Ishikawa (cell line): ENCODE measurements at regions not wholly inside any gene's neighbourhood (a gene's known extent, or its start where the extent isn't known, plus 50 kb on each side); places are given as distances from the start of the nearest gene placed in this dataset.

Source experiments
- CEBPB ChIP-seq: IDR thresholded peaks from 2 replicates; pipeline ENCODE4 v1.6.1; 2012
- CREB1 ChIP-seq: IDR thresholded peaks from 2 replicates; pipeline ENCODE4 v1.6.1; 2012; ENCODE audit warnings: low read depth
- EGR1 ChIP-seq: IDR thresholded peaks from 2 replicates; pipeline ENCODE4 v1.6.1; 2012
- EP300 ChIP-seq: IDR thresholded peaks from 2 replicates; pipeline ENCODE4 v1.6.1; 2012; ENCODE audit warnings: borderline replicate concordance
- FOXM1 ChIP-seq: IDR thresholded peaks from 2 replicates; pipeline ENCODE4 v1.6.1; 2012; ENCODE audit warnings: low read depth, borderline replicate concordance
- NFIC ChIP-seq: IDR thresholded peaks from 2 replicates; pipeline ENCODE4 v1.6.1; 2012
- RAD21 ChIP-seq: IDR thresholded peaks from 2 replicates; pipeline ENCODE4 v1.6.1; 2012; ENCODE audit warnings: low read depth
- REST ChIP-seq: IDR thresholded peaks from 2 replicates; pipeline ENCODE4 v1.6.1; 2012; ENCODE audit warnings: low read depth, mild to moderate bottlenecking
- TAF1 ChIP-seq: IDR thresholded peaks from 2 replicates; pipeline ENCODE4 v1.6.1; 2012; ENCODE audit warnings: low read depth, mild to moderate bottlenecking
- TCF12 ChIP-seq: IDR thresholded peaks from 2 replicates; pipeline ENCODE4 v1.6.1; 2012; ENCODE audit warnings: low read depth
- TEAD4 ChIP-seq: IDR thresholded peaks from 2 replicates; pipeline ENCODE4 v1.6.1; 2012
- YY1 ChIP-seq: IDR thresholded peaks from 2 replicates; pipeline ENCODE4 v1.6.1; 2012; ENCODE audit warnings: low read depth
- ZBTB7A ChIP-seq: IDR thresholded peaks from 2 replicates; pipeline ENCODE4 v1.6.1; 2012; ENCODE audit warnings: low read depth
- TF ChIP-seq, protein P1 (sequence below): IDR thresholded peaks from 2 replicates; pipeline ENCODE4 v1.6.1; 2012
- TF ChIP-seq, protein P2 (sequence below): IDR thresholded peaks from 2 replicates; pipeline ENCODE4 v1.6.1; 2012

GRCh38 chr4:189806506-189806905 lies 134.2 kb upstream of the FRG1 start:
- TF ChIP-seq TAF1: no peak
- no peak for TF ChIP-seq EP300
- TF ChIP-seq FOXM1: no peak
- no peak for TF ChIP-seq TEAD4
- no peak for TF ChIP-seq ZBTB7A
- TF ChIP-seq, protein P1, sequence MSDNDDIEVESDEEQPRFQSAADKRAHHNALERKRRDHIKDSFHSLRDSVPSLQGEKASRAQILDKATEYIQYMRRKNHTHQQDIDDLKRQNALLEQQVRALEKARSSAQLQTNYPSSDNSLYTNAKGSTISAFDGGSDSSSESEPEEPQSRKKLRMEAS: no peak
- TF ChIP-seq, protein P2, sequence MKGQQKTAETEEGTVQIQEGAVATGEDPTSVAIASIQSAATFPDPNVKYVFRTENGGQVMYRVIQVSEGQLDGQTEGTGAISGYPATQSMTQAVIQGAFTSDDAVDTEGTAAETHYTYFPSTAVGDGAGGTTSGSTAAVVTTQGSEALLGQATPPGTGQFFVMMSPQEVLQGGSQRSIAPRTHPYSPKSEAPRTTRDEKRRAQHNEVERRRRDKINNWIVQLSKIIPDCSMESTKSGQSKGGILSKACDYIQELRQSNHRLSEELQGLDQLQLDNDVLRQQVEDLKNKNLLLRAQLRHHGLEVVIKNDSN: no peak
- TF ChIP-seq EGR1: no peak
- TF ChIP-seq CREB1: no peak
- TF ChIP-seq TCF12: no peak
- TF ChIP-seq NFIC: no peak
- no peak for TF ChIP-seq REST
- no peak for TF ChIP-seq YY1
- no peak for TF ChIP-seq RAD21

DNA sequence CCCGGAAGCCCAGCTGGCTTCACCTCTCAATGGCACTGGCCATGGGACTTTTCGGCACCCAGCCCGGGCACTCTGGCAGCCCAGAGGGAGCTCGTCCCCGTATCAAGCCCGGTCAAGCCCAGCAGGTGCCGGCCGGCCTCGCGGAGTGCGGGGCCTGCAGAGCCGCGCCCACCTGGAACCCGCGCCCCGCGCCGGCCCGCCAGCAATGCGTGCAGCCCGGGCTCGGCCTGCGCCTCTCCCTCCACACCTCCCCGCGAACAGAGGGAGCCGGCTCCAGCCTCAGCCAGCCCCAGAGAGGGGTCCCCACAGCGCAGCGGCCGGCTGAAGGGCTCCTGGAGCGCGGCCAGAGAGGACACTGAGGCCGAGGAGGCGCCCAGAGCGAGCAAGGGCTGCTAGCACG lies 133.6 kb upstream of the FRG1 start:
- no peak for TF ChIP-seq EP300
- no peak for TF ChIP-seq YY1
- TF ChIP-seq TCF12: no peak
- TF ChIP-seq, protein P2: no peak

- TF ChIP-seq TEAD4 (no peak), REST (no peak)
- TF ChIP-seq, protein P1: no peak
These were observed 131.4 kb upstream of the FRG1 start for GRCh38 chr4:189809241-189809735.

GRCh38 chr4:189809839-189810238 lies 130.8 kb upstream of the FRG1 start:
- no peak for TF ChIP-seq EP300
- TF ChIP-seq EGR1: no peak
- no peak for TF ChIP-seq CEBPB
- no peak for TF ChIP-seq TEAD4
- TF ChIP-seq YY1: no peak
- no peak for TF ChIP-seq TAF1

DNA sequence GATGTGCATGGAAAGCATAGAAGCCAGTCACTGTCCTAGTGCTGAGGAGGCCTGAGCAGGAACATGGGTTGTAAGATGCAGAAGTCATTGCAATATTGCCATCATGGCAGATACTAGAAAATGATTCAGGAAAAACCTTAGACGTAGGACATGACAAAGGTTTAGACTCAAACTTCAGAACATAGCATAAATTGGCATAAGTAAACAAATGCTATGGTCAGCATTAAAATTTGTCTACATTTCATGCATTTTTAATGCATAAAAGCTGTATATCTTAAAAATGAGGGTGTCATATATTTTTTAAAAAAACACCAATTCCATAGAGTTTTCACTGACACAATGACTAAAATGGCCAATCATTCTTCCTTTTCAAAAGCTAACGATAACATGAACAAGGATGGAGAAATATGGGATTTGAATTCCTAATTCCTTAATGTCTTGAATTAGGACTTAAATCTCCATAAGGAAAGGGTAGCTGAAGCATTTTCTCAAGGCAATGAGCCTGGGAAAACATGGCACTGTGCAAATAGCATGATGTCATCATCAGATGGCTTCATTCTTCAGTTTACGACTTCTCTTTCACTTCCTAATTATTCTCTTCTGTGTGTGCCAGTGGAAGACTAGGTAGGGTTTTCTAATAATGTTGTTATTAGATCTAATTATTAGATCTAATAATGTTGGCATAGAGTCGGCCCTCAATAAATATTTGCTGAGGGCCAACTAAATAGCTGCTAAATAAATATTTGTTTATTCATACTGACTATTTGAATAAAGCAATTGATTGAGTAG lies 125.1 kb upstream of the FRG1 start:
- TF ChIP-seq TEAD4: no peak
- no peak for TF ChIP-seq TCF12
- TF ChIP-seq CREB1: no peak
- TF ChIP-seq, protein P2: no peak
- TF ChIP-seq EGR1: no peak
- no peak for TF ChIP-seq RAD21
- TF ChIP-seq EP300: no peak
- TF ChIP-seq, protein P1: no peak
- no peak for TF ChIP-seq CEBPB
- no peak for TF ChIP-seq YY1

DNA sequence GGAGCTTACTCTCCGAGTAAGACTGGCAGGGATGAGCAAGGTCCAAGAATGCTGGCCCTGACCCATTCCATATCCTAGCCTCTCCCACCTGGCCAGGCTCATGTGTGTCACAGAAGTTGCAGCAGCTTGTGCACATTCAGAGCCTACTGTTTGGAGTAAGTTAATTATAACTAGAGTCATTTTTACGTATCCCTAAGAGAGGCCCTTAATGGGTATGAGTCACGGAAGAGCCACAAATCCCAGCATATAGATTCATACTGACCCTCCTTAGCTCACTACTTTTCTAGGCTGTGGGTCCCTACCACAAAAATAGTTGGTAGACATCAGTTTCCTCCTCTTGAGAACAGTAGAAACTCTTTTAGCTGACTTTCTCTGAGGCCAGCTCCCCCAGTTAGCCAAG lies 118.3 kb upstream of the FRG1 start:
- TF ChIP-seq, protein P1: no peak
- TF ChIP-seq TEAD4 (no peak), CEBPB (no peak), EP300 (no peak), ZBTB7A (no peak), EGR1 (no peak), TAF1 (no peak), TCF12 (no peak), YY1 (no peak), CREB1 (no peak), NFIC (no peak), REST (no peak), RAD21 (no peak), FOXM1 (no peak)
